Activated T-cell treated with anti-CD3 and anti-CD28 coated beads for 1 hour (primary cell): ENCODE measurements at regions not wholly inside any gene's neighbourhood (a gene's known extent, or its start where the extent isn't known, plus 50 kb on each side); places are given as distances from the start of the nearest gene placed in this dataset.
"Not testable (repeated sequence)": the region's sequence is repeated elsewhere in the genome, so short reads cannot be mapped to it uniquely, and the experiment has no call there.

Source experiments
- DNase-seq: peaks from one replicate; pipeline ENCODE4 v3.0.0-alpha.2; 2020; ENCODE audit warnings: low read depth

DNA sequence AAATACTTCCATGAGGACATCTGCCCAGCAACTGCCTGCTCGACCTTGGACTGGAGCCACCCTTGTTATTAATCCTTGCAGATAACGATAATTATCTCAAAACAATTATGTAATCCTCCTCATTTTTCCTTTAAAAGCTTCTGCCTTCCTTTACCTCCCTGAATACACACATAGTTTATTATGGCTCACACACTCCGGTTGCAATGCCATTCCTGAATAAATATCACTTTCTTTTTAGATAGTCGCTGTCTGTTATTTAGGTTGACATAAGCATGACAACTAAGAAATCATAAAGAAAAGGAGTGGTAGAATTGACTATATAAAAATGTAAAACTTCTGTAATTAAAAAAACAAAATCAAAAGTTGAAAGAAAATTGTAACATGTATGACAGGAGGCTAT is 64.8 kb downstream of the B4GALT7 start:
- not testable (repeated sequence) for DNase-seq

DNA sequence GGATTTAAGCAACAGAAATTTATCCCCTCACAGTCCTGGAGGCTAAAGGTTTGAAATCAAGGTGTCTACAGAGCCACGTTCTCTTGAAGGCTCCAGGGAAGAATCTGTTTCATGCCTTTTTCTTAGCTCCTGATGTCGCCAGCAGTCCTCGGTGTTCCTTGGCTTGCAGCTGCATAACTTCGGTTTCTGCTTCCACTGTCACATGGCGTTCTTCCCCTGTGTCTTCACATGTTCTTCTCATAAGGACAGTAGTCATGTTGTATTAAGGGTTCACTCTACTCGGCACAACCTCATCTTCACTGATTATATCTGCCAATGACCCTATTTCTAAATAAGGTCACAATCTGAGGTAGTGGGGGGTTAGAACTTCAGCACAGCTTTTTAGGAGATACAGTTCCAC is 65.2 kb downstream of the B4GALT7 start:
- DNase-seq: not testable (repeated sequence)

DNA sequence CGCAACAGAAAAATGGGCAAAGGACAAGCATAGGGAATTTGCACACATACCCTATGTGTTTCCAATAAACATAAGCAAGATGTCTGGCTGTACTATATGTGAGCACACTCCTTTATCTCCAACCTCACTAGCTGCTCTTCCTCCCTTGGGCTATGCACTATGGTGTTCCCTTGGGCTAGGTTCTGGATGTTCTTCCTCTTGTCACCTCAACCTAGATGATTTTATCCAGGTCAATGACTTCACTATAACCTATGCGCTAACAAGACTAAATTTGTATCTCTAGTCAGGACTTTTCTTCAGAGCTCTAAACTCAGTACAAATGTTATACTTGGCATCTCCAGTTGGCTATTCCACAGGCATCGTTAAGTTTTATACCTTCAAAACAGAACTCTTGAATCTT is 66.0 kb downstream of the B4GALT7 start:
- not testable (repeated sequence) for DNase-seq

- DNase-seq: not testable (repeated sequence)
Observed at GRCh38 chr5:177671035-177671754, 71.3 kb downstream of the B4GALT7 start.

DNA sequence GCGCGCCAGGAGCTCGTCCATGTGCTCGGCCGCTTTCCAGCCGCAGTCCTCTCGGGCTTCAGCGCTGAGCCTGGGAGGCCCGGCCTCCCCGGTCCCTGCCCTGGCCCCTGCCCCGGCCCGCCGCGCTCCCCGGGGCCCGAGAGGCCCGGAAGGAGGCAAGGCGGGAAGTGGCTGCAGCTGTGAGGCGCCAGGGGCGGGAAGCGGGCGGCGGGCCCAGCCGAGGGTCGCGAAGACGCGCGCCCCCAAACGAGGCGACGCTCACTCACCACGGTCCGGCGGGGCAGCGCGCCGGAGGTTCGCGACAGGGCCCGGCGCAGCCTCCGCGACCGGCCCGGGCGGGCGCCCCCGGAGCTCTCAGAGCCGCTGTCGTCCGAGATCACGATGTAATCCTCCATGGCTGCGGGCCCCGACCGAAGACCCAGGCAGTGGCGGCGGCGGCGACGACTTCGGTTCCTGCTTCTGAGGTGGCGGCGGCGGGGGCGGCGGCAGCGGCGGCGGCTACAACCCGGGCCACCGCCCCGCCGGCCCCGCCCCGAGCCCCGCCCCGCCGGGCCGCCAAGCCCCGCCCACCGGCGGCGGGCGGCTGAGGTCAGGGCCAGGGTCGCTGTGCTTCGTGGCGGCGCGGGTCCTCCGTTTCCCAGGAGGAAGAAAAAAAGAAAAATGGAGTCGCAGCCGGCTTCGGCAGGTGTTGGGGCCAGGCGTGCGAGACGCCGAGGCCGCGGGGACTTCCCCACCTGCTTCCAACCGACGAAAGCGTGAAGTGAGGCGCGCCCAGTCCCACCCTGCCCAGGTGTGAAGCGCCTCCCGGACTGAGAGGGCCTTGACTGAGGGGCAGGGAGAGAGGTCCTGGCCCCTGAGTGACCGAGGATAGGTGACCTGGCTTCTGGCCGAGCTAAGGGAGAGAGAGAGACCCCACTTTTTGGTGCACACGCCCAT is 72.1 kb downstream of the B4GALT7 start:
- DNase-seq: peak; percentile 61
